ENCODE measurements at regions not wholly inside any gene's neighbourhood (a gene's known extent, or its start where the extent isn't known, plus 50 kb on each side); places are given as distances from the start of the nearest gene placed in this dataset.

DNA sequence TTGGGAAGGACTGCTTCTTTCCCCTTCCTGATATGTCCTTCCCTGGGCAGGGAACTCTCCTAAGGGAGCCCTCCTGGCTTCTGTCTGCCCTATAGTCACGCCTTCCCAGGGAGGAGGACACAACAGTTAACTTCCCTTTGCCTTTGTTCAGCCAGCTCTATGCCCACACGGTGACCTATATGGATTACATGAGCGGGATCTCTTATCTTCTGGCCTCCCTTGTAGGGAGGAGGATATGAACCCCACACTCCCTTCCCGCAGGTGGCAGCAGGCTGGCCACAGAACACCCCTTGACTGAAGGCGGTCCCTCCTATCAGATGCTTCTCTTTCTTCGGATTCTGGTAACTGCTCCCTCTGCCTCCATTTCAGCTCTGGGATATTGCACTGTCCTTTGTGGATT is 135.6 kb upstream of the MAX start:
- peak in 1 of 2 donors; percentile 14 for ATAC-seq
- intact Hi-C loops (cut with DNase I), result no loop called here
- DNase-seq, result no peak

GRCh38 chr14:65238456-65238855 is 136.1 kb upstream of the MAX start:
- intact Hi-C loops (cut with DNase I), result no loop called here
- ATAC-seq, result peak; percentile 15 to 82
- no peak for DNase-seq

GRCh38 chr14:65239143-65239937 is 137.0 kb upstream of the MAX start:
- ATAC-seq (peak; percentile 18 to 77), DNase-seq (no peak)
- intact Hi-C loops (cut with DNase I), result no loop called here

DNA sequence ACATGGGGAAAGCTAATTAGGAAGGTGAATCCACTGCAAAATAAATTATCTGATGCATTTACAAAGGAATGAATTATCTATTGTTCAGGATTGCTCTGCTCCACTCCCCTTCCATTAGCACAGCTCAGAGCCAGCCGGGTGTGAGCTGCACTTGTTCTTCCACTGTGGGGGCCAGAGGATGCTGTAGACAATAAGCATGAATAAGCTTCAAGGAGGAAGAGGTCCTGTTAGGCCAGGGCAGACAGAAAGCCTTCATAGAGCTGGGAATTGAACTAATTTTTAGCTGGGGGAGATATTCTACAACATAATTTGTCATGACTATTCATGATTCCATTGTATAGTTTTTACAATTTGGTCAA is 137.6 kb upstream of the MAX start:
- no peak for ATAC-seq
- intact Hi-C loops (cut with DNase I), result no loop called here

GRCh38 chr14:65241125-65241752 is 138.9 kb upstream of the MAX start:
- ATAC-seq (no peak), DNase-seq (no peak)
- intact Hi-C loops (cut with DNase I), result no loop called here

More for the DNA sequence above, 137.6 kb upstream of the MAX start:
- DNase-seq, result no peak

DNA sequence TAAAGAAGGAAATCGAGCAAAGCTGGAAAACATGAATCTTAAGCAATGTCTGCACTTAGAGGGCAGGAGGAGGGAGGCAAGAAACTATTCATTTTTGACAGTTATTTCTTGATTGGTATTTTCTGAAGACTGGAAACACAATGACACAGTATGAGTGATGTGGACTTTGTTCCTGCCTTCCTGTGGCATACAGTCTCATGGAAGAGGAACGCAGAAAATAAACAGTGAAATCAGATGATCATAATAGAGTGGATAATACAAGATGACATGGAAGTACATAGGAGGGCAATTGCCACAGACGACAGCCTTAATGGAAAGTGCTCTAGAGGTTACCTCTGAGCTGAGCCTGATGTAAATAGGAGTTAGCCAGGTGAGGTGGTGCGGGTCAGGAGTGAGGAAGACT is 140.4 kb upstream of the MAX start:
- ATAC-seq (no peak), DNase-seq (no peak)
- intact Hi-C loops (cut with DNase I), result no loop called here

GRCh38 chr14:65243766-65244442 is 141.6 kb upstream of the MAX start:
- intact Hi-C loops (cut with DNase I), result no loop called here
- DNase-seq (no peak), ATAC-seq (no peak)

DNA sequence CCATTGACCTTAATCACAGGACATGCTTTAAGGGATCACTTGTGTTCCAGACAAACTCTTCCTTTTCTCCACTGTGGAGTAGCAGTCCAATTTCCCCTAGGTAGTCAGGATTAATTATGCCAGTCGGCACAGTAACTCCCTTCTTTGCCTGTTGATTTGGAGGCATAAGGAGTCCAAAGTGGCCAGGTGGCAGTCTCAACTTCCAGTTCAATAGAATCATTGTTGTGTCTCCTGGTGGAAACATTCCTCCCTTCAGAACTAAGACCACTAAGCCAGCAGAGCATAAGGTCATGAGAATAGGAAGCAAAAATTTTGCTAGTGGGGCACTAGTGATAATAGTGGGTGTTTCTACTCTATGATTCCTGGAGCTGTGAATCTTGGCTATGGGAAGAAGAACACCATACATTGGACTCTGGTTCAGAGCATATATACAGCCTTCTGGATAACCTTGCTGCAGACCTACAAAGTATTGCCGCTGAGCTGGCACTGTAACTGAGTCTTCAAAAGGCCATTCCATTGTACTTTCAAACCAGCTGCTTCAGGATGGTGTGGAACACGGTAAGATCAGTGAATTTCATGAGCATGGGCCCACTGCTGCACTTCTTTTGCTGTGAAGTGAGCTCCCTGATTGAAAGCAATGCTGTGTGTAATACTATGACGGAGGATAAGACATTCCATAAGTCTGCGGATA is 147.3 kb upstream of the MAX start:
- no peak for ATAC-seq

GRCh38 chr14:65250162-65250495 is 147.8 kb upstream of the MAX start:
- DNase-seq, result no peak
- peak in 1 of 2 donors; percentile 15 for ATAC-seq
- intact Hi-C loops (cut with DNase I), result no loop called here

More for the DNA sequence above, 147.3 kb upstream of the MAX start:
- no peak for DNase-seq
- intact Hi-C loops (cut with DNase I), result no loop called here

- peak; percentile 55 to 61 for ATAC-seq
- intact Hi-C loops (cut with DNase I), result no loop called here
- no peak for DNase-seq
Observed at GRCh38 chr14:65251213-65251612, 148.9 kb upstream of the MAX start.

DNA sequence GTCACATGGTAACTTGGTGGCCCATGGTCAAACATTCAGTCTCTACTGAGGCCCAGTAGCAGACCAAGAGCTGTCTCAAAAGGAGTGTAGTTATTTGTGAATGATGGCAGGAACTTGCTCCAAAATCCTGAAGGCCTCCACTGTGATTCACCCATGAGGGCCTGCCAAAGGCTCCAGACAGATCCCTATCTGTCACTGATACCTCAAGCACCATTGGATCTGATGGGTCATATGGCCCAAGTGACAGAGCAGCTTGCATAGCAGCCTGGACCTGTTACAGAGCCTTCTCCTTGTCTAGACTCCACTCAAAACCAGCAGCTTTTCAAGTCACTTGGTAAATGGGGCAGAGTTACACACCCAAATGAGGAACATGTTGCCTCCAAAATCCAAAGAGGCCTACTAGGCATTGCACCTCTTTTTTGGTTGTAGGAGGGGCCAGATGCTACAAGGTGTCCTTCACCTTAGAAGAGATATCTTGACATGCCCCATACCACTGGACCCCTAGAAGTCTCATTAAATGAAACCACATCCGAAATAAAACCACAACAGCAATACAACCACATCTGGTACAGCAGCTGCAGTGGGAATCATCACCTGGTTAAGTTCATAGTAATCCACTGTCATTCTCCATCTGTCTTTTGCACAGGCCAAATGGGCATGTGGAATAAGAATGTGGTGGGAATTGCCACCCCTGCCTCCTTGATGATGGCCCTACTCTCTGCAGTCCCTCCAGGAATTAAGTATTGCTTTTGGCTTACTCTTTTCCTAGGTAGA is 150.4 kb upstream of the MAX start:
- ATAC-seq, result no peak
- intact Hi-C loops (cut with DNase I), result no loop called here

GRCh38 chr14:65255029-65255545 is 152.8 kb upstream of the MAX start:
- intact Hi-C loops (cut with DNase I), result no loop called here
- ATAC-seq, result no peak
- DNase-seq, result no peak

More for the DNA sequence above, 150.4 kb upstream of the MAX start:
- no peak for DNase-seq

DNA sequence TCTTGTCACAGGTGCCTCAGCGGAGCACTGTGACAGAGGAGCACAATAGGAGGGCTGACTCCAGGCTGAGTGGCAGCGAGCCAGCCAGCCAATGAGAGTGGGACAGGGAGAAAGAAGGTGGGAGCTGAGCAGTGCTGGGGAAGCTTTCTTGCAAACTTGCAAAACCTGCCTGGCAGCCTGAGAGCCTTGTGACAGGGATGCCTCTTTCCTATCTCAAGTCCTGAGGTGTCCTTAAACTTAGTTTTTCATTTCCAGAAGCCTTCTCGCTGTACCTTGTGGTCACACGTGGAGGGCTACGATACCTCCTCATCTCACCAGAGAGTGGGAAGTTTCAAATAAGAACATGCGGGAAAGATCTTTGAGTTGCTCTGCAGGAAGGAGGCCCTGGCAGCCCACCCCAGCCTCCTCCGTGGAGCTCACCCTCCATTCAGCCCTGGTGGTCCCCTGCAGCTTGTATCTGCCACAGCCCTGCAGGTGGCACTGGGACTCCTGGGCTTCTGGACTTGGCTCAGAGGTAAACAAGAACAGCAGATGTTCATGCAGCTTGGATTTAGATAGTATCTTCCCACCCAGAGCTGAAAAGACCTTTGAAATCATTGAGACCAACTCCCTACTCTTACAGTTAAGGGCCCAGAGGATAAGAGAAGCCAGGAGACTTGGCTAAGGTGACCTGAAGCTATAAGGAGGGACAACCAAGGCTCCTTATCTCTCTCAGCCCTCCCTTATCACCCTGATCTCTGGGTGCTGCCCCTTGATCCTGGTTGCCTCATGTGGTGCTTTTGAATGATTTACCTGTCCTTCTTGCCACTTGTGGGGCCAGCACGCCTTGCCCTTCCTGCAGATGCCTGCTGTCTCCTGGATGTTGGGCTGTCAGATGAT is 153.5 kb upstream of the MAX start:
- no peak for DNase-seq
- intact Hi-C loops (cut with DNase I), result no loop called here
- no peak for ATAC-seq

GRCh38 chr14:65256714-65257113 is 154.4 kb upstream of the MAX start:
- intact Hi-C loops (cut with DNase I), result no loop called here
- DNase-seq, result no peak
- no peak for ATAC-seq

DNA sequence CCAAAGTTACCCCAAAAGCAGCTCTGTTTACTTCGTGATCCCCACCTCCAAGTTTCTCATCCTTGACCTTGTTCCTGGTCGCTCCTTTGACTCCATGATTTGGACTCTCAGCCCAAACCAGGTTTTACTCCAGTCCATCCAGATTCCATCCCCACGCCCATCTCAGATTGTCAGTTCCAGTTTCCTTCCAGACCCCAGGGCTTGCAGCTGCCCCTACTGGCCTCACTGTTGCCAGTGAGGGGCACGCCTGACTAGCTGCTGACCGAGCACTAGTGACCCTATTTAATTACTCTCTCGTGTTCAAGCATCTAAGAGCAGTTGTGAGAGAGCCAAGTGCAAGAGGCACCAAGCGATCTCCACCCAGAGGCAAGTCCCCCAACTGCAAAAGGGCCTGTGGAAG is 155.1 kb upstream of the FUT8 start:
- intact Hi-C loops (cut with DNase I), result no loop called here
- DNase-seq (no peak), ATAC-seq (no peak)

DNA sequence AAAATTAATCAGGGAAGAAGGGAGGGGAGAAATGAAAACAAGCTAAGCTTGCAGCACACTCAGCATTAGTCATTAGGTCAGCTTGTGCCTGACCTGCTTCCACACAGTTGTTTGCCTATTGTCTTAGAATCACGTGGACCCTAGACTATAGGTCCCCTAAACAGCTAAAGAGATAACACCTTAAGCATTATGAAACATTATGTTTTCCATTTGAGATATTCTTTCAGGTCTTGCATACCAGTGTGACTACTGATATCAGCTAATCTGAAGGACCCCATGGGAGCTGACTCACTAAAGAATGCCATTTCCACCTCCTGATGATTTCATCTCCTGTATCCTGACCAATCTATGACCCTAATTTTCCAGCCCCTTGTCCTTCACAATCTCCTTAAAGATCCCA is 154.1 kb upstream of the FUT8 start:
- DNase-seq (no peak), ATAC-seq (no peak)
- intact Hi-C loops (cut with DNase I), result no loop called here

DNA sequence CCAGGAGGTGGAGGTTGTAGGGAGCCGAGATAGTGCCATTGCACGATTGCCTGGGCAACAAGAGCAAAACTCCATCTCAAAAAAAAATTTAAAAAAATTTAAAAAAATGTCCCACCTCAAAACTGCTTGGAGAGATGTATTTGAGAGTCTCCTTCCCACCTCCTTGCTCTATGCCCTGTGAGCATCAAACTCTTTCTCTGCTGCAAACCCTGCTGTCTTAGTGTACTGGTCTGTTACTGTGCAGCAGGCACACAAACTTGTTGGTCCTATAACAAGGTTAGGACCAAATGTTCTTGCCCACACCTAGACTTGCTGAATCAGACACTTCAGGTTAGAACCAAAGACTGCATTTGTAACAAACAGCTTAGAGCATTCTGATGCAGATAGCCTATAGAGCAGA is 153.5 kb upstream of the FUT8 start:
- ATAC-seq (no peak), DNase-seq (no peak)
- intact Hi-C loops (cut with DNase I), result no loop called here

GRCh38 chr14:65260786-65261185 is 151.7 kb upstream of the FUT8 start:
- no peak for DNase-seq
- intact Hi-C loops (cut with DNase I), result no loop called here
- ATAC-seq, result no peak

Data from left cardiac atrium (tissue), 4 donors.